RKO (cell line): ENCODE measurements at regions not wholly inside any gene's neighbourhood (a gene's known extent, or its start where the extent isn't known, plus 50 kb on each side); places are given as distances from the start of the nearest gene placed in this dataset.
"Not testable (repeated sequence)": the region's sequence is repeated elsewhere in the genome, so short reads cannot be mapped to it uniquely, and the experiment has no call there.

Experiments
- DNase-seq: peaks from one replicate; pipeline ENCODE4 v3.0.0-alpha.2; 2016; ENCODE audit warnings: low spot score

- no peak for DNase-seq
Observed at GRCh38 chr9:115466756-115467155, 348.8 kb upstream of the TNC start.

GRCh38 chr9:115469841-115470240 lies 351.9 kb upstream of the TNC start:
- no peak for DNase-seq

- DNase-seq = not testable (repeated sequence)
Observed at GRCh38 chr9:115473032-115473431, 355.1 kb upstream of the TNC start.

DNA sequence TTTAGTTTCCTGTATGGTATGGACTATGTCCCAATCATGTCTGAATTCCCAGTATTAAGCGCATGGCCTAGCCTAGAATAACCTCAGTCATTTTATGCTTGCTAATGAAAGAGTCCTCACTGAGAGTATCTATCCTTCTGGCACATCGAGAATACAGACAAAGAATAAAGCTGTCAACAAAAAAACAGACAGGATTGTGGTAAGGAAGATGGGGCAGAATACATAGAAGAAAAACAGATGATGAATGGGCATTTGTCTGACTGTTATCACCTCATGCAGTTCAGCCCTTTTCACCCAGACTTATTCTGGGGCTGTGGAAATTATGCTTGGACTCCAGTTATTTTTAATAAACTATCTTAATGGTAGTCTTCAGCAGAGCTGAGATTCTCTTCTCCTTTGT lies 363.8 kb upstream of the TNC start:
- no peak for DNase-seq

DNA sequence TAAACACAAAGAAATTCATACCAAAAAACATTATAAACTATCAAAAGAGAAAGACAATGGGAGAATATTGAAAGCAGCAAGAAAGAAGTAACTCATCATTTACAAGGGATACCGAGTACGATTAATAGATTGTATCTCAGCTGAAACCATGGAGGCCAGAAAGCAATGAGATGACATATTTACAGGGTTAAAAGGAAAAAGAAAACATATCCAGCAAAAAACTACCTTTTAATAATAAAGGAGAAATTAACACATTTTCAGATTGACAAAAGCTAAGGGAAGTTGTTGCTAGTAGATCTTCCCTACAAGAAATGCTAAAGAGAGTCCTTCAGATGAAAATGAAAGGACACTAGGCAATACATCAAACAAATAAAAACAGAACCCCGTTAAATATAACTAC lies 364.8 kb upstream of the TNC start:
- no peak for DNase-seq

- no peak for DNase-seq
Observed at GRCh38 chr9:115492869-115493268, 374.9 kb upstream of the TNC start.

GRCh38 chr9:115494393-115494792 lies 376.4 kb upstream of the TNC start:
- no peak for DNase-seq

GRCh38 chr9:115495052-115495635 lies 377.2 kb upstream of the TNC start:
- DNase-seq = no peak

- no peak for DNase-seq
Observed at GRCh38 chr9:115495836-115496235, 377.9 kb upstream of the TNC start.

- DNase-seq = no peak
Observed at GRCh38 chr9:115498303-115498702, 380.3 kb upstream of the TNC start.

DNA sequence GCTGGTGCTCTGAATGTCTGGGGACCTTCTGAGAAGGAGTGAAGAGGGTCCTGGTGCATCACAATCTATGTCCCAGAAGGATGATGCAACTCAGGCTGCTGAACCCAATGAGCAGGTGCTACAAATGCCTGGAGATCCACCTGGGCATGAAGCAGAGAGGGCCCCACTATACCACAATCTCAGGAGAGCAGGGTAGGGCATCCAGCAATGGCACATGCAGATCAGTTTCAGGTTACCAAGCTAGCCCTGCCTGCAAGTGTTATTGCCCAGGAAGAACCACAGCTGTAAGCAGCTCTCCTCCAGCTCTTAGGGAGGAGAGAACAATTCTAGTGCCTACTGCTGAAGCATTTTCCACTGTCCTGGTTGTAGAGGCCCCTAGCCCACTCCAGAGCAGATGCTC lies 389.2 kb upstream of the TNC start:
- no peak for DNase-seq

GRCh38 chr9:115513148-115513547 lies 395.2 kb upstream of the TNC start:
- DNase-seq = no peak

GRCh38 chr9:115514454-115514853 lies 396.5 kb upstream of the TNC start:
- DNase-seq = no peak

DNA sequence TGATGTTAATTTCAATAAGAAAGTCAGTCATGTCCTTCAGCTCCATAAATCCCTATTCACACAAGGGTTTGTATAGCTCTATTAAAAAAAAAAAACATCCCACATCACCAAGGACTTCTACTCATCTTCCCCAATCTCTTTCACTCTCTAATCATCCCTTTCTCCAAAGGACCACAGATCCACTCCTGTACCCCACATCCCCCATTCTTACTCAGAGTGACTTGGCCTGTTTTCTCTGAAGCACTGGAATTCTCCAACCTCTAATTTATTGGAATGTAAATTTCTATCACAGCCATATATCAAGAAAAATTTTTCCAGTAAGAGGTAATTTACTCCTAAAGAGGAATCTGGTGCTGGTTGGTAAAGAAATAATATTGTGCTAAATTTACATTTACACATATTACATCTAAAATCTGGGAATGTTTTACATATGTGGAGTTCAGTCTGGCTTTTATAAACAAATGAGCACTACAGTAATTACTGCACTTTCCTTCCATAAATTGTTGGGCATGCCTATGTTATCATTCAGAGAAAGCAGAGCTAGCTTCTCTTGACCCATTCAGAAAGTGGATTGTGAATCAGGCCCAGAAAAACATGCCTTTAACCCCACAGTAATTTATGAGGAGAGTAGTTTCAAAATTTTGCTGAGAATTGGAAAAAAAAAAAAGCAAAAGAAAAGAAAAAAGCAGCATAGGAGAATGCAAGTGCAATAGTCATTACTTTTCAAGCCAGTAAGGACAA lies 399.5 kb upstream of the TNC start:
- DNase-seq = no peak

- no peak for DNase-seq
Observed at GRCh38 chr9:115520646-115521045, 402.7 kb upstream of the TNC start.

GRCh38 chr9:115522912-115523311 lies 405.0 kb upstream of the TNC start:
- no peak for DNase-seq

DNA sequence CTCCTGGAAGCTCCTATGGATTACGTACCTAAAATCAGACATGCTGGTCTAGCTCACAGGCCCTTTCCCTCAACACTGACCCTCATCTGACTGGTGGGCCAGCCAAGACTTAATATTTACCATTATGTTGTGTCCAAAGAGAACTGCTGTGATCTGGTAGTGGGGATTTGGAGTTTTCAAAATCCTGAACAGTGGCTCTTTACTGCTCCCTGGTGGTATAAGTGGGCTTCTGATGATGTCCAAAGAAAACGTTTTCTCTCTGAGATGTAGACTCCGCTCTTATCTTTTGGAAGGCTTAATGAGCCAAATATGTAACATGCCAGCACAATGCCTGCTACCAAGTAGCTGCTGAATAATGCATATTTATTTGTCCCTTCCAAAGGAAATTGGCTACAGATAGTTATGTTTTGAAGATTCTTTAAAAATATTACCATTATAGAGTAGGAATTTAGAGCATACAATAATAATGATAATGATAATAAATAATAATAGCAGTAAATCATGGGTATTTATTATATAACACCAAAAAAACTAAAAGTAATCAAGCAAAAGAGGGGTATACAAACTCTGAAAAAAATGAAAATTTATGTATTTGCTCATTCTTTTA lies 406.6 kb upstream of the TNC start:
- DNase-seq = peak; percentile 52

DNA sequence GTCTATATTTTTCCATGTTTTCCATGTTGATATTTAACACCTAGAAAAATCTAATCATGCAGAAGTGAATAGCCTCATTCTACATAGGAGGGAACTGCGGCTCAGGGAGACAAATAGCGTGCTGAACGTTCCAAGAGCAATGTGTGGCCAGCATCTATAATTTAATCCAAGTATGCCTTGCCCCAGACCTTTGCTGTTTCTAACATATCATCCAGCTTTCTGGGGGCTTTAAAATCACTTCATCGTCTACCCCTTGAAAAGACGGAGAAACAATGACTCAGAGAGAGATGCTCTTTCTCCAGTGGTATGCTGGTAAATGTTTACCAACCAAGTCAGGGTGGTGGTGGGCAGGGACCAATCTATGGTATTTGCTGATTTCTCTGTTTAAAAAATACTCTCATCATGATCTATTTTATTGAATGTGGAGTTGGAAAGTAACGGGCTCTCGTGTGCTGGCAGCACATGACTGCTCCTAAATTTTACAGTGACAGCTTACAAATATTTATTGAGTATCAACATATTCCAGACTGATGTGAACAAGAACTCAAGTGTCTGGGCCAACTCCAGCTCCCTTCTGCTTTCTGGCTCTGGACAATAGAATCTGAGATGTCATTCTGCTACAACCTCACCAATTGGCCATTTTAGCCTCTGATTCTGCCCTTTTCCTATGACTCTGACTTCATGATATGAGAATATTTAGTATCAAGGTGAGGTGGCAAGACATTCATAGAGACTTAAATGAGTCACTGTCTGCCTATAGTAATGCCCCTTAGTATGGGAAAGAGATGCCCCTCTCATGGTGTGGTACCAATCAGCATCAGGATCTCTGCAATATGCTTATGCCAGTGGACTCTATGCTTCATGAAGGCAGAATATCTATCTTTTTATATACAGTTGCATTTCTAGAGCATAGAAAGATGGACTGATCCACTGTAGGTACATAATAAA lies 407.4 kb upstream of the TNC start:
- no peak for DNase-seq

GRCh38 chr9:115531410-115532125 lies 413.6 kb upstream of the TNC start:
- DNase-seq = no peak

DNA sequence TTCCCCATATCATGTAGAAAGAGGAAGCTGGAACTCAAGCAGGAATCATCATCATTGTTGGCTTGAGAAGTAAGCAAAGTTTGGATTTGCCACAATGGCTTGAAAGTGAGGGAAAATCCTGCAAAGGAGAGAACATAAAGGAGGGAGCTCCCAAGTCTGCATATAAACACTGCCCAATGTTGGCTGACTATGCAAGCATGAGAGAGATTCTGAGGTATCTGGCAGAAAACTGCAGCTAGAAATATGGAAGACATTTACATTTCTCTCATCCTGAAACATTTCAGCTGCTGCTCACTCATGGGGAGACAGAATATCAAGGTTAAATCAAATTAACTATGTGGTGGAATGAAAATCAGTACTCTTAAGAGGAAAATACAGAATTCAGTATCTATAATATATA lies 415.6 kb upstream of the TNC start:
- no peak for DNase-seq

GRCh38 chr9:115540091-115540490 lies 422.1 kb upstream of the TNC start:
- DNase-seq = no peak

DNA sequence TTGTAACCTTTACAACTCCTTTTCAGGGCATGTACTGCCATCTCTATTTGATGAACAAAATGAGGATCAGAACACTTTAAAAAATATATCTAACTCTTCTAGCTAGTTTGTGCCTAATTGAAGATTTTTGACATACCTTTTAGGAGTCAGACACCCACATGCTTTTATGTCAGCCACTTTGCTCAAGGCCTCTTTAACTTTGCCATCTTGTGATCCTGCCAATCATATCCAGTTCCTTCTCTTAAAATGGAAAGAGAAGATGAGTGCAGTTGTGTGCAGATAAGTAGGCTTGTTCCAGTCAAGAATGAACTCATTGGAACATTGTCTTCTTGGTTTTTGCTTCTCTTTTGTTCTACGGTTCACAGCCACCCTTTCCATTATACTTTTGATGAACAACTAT lies 425.6 kb upstream of the TNC start:
- DNase-seq = no peak
